ENCODE measurements at regions not wholly inside any gene's neighbourhood (a gene's known extent, or its start where the extent isn't known, plus 50 kb on each side); places are given as distances from the start of the nearest gene placed in this dataset.
A peak's percentile ranks its signal among the peaks of the same experiment; 100 is the strongest.

DNA sequence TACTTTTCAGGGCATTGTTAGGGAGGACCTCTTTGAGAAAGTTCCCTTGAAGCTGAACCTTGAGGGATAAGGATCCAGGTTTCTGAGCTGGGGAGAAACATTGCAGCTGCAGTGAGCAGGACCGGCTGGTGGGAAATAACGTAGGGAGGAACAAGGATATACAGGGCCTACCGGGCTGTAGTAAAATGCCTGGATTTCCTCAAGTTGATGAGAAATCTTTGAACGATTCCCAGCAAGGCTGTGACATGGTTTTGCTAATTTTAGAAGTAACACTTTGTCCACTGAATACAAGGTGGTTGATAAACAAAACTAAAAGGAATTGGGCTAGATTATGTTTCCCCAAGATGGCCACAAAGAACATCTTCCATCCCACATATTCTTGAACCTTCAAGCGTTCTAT lies 137.0 kb upstream of the AGBL1 start:
- no peak for DNase-seq

DNA sequence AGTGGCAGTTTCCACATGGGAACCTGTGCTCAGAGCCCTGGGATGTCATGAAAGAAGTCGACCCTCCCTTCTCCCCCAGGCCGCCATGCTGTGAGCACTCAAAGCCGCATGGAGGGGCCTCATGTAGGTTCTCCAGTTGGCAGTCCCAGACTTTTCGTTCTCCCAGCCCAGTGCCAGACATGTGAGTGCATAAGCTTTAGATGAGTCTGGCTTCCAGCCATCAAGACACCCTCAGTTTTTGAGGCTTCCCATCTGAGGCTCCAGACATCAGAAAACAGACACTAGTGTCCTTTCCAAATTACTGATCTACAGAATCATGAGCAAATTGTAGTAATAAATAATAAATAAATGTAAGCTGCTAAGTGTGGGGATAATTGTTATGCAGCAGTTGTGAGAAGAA lies 136.5 kb upstream of the AGBL1 start:
- DNase-seq, result no peak

- DNase-seq, result no peak
Observed at GRCh38 chr15:85943791-85944190, 135.9 kb upstream of the AGBL1 start.

- DNase-seq, result no peak
Observed at GRCh38 chr15:85947021-85947420, 132.7 kb upstream of the AGBL1 start.

DNA sequence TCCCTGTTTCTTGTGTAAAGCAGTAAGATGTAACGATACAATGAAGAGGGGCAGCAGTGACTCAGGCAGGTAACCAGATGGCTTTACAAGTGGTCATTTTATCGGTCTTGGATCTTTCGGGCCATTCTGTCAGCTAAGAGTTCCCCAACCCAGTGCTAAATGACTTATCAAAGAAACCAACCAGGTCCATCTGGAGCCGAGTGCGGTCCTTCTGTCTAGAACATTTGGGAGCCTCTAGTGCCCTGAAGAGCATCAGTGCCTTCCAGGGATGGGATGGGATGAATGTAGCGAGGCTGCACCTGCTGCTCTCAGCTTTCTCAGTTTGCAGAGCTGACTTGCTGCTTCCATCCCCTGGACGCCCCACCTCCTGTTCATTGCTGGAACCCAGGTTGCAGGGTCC lies 131.7 kb upstream of the AGBL1 start:
- no peak for DNase-seq

DNA sequence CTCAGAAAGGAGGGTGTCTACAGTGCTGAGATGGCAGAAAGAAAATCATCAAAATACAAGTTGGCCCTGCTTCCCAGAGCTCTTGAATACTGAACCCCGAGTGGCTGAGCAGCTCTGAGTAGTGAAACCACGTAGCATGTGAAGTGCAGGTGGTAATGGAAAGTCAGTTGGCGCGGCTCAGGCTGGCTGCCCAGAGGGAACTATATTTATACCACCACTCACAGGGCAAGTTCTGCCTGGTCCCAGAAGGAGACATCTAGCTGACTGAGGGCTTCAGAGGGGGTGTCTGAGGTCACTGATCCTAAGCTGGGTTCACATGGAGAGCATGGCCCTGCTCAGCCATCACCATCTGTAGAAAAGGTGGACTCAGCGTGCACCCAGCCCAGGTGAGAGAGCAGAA lies 129.6 kb upstream of the AGBL1 start:
- DNase-seq, result no peak

GRCh38 chr15:85954586-85954985 lies 125.1 kb upstream of the AGBL1 start:
- DNase-seq, result no peak

- no peak for DNase-seq
Observed at GRCh38 chr15:85955501-85956391, 123.9 kb upstream of the AGBL1 start.

GRCh38 chr15:85956532-85957275 lies 123.0 kb upstream of the AGBL1 start:
- peak; percentile 24 for DNase-seq

DNA sequence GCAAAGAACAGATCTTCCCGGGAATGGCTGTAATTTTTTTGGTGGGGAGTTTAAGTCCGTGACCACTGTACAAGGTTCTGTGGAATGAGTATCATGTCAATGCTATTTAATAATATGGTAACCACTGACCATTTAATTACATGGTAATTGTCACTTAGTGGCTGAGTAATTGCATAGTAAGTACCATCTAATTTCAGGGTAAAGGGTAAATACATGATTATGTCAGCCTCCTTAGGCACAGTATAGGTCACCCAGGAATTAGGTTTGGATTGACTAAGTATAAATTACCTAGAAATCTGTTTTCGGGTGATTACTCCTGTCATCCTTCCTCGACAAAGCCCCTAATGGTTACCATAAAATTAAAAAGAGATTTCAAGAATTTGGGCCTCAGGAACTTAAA lies 120.1 kb upstream of the AGBL1 start:
- DNase-seq, result no peak

DNA sequence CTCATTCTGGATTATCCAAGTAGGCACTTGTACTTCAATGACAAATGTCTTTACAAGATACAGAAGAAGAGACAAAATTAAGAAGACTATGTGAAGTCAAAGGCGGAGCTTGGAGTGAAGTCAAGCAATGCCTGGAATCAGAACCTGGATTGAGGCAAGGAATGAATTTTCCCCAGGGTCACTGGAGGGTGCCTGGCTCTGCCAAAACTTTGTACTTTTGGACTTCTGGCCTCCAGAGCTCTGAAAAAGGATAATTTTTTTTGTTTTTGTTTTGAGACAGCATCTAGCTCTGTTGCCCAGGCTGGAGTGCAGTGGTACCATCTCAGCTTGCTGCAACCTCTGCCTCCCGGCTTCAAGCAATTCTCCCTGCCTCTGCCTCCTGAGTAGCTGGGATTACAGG lies 119.3 kb upstream of the AGBL1 start:
- DNase-seq, result no peak

DNA sequence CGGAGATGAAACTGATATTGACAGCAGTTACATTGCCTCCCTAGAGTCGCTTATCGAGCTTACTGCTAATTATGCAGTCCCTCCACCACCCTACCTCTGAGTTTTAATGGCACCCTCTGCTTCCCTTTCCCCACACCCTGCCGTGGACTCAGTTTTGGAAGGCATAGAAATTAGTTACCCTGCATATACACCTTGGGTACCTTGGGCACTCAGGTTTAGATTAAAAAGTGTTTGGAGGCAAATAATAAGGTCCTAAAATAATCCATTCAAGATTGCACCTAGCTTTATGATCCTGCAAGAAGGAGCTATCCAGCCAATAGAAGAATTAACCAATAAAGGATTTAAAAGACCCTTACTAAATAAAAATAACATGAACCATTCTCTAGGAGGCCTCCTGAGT lies 117.8 kb upstream of the AGBL1 start:
- no peak for DNase-seq

GRCh38 chr15:85963262-85963760 lies 116.4 kb upstream of the AGBL1 start:
- no peak for DNase-seq

- peak; percentile 15 for DNase-seq
Observed at GRCh38 chr15:85964471-85964870, 115.2 kb upstream of the AGBL1 start.

GRCh38 chr15:85967553-85967952 lies 112.1 kb upstream of the AGBL1 start:
- DNase-seq, result no peak

GRCh38 chr15:85972805-85973540 lies 106.7 kb upstream of the AGBL1 start:
- no peak for DNase-seq

GRCh38 chr15:85973584-85974347 lies 105.9 kb upstream of the AGBL1 start:
- DNase-seq, result no peak

DNA sequence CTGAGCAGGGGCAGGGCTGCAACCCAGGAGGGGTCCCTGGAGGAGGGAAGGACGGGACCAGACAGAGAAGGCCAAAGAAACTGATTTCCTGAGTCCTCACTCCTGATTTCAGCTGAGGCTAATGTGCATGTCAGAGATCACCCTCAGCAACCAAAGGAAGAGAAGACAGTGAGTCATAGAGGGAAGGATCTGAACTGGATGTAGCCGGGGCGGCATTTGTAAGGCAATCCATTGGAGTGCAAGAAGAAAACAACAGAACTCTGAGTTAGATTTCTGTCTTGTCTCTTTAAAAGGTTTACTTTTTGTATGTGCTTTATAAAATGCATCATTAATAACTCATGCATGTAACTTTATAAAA lies 105.3 kb upstream of the AGBL1 start:
- peak; percentile 6 for DNase-seq

GRCh38 chr15:85974742-85975141 lies 104.9 kb upstream of the AGBL1 start:
- DNase-seq, result no peak

- DNase-seq, result no peak
Observed at GRCh38 chr15:85976102-85976501, 103.6 kb upstream of the AGBL1 start.

- DNase-seq, result peak; percentile 47
Observed at GRCh38 chr15:85976986-85977385, 102.7 kb upstream of the AGBL1 start.

DNA sequence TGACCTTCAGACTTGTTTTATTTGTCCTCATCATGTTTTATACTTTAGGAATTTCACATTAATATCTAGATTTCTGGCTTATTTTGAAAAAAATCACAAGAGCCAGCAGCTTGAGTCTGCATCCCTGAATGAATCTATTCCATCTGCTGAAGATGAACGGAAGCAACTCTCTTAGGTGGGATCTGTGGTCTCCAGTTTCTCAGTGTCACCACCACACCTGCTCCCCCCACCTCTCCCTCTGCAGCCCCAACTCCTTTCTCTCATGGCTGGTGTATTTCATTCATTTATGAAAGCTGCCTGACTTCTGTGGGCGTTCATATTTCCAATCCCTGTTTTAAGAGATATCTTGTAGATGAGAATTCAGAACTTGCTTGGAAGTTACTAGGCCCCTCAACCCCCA lies 102.1 kb upstream of the AGBL1 start:
- no peak for DNase-seq

Measured in fibroblast of skin of scalp (primary cell).